Astrocyte of the cerebellum (primary cell): ENCODE measurements at regions not wholly inside any gene's neighbourhood (a gene's known extent, or its start where the extent isn't known, plus 50 kb on each side); places are given as distances from the start of the nearest gene placed in this dataset.

Experiments
- DNase-seq: peaks from one replicate; pipeline ENCODE4 v3.0.0-alpha.2; 2011; ENCODE audit warnings: low read depth
- H3K4me3 ChIP-seq: 2 replicates; pipeline ENCODE4 v1.5.1; 2011; ENCODE audit warnings: mild to moderate bottlenecking, low read depth, low read length, moderate library complexity
- in situ Hi-C: cut with HindIII; loops from 2 replicates; pipeline ENCODE4 v1.10.0; 2017; ENCODE audit warnings: low sequenced_read_pairs
- TF ChIP-seq, protein P1 (sequence below): IDR thresholded peaks from 2 replicates; pipeline ENCODE4 v1.5.1; 2012; ENCODE audit warnings: low read length, low read depth, moderate library complexity, mild to moderate bottlenecking; ENCODE audit errors: missing control alignments

- H3K4me3 ChIP-seq, result no peak overlapping the region
- no peak for DNase-seq
- TF ChIP-seq, protein P1, sequence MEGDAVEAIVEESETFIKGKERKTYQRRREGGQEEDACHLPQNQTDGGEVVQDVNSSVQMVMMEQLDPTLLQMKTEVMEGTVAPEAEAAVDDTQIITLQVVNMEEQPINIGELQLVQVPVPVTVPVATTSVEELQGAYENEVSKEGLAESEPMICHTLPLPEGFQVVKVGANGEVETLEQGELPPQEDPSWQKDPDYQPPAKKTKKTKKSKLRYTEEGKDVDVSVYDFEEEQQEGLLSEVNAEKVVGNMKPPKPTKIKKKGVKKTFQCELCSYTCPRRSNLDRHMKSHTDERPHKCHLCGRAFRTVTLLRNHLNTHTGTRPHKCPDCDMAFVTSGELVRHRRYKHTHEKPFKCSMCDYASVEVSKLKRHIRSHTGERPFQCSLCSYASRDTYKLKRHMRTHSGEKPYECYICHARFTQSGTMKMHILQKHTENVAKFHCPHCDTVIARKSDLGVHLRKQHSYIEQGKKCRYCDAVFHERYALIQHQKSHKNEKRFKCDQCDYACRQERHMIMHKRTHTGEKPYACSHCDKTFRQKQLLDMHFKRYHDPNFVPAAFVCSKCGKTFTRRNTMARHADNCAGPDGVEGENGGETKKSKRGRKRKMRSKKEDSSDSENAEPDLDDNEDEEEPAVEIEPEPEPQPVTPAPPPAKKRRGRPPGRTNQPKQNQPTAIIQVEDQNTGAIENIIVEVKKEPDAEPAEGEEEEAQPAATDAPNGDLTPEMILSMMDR, result no peak
- in situ Hi-C loops, result no loop called here
These were observed 212.3 kb upstream of the ATP10B start for GRCh38 chr5:161064297-161064696.

GRCh38 chr5:161058781-161059180 lies 206.8 kb upstream of the ATP10B start:
- in situ Hi-C loops, result no loop called here
- no peak overlapping the region for H3K4me3 ChIP-seq
- TF ChIP-seq, protein P1, result no peak
- DNase-seq, result no peak

DNA sequence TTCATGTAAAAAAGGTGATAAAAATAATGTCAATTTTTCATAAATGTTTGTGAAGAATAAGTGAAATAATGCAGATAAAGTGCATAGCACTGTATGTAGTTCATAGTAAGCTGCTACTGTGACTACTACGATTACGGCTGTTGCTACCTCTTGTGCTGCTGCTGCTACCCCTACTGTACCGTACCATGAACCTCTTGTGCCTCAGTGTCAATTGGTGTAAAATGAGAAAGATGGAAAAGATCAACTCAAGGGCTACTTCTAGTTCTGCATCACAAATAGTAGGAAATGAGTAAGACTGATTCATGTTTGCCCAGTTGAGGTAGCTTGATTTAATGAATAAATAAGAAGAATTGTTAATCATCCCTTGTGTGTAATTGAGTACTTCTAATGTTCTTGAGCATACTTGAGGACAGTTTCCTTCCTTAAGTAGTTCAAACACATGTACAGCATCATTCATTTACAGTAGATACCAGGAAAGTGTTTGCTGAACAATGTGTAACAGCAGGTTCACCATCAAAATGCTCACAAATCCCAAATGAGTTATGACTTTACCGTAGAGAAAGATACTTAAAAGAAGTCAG lies 200.0 kb upstream of the ATP10B start:
- H3K4me3 ChIP-seq, result no peak overlapping the region
- in situ Hi-C loops, result no loop called here

GRCh38 chr5:161047024-161047423 lies 195.0 kb upstream of the ATP10B start:
- in situ Hi-C loops, result no loop called here
- DNase-seq, result no peak
- H3K4me3 ChIP-seq, result no peak overlapping the region
- TF ChIP-seq, protein P1, result no peak

More for the DNA sequence above, 200.0 kb upstream of the ATP10B start:
- DNase-seq, result no peak
- TF ChIP-seq, protein P1, result no peak

GRCh38 chr5:161042862-161043261 lies 190.9 kb upstream of the ATP10B start:
- DNase-seq, result no peak
- TF ChIP-seq, protein P1, result no peak
- in situ Hi-C loops, result no loop called here
- no peak overlapping the region for H3K4me3 ChIP-seq

- in situ Hi-C loops, result no loop called here
- no peak overlapping the region for H3K4me3 ChIP-seq
- TF ChIP-seq, protein P1, result no peak
- DNase-seq, result no peak
These were observed 190.4 kb upstream of the ATP10B start for GRCh38 chr5:161042443-161042842.
